ENCODE measurements at regions not wholly inside any gene's neighbourhood (a gene's known extent, or its start where the extent isn't known, plus 50 kb on each side); places are given as distances from the start of the nearest gene placed in this dataset.

GRCh38 chr15:101124731-101125451 lies 127.0 kb downstream of the CHSY1 start:
- TF ChIP-seq POLR2A (IDR thresholded peaks at IDR 0.05) (no peak), CTCF (IDR thresholded peaks at IDR 0.05) (no peak)
- H3K4me1 ChIP-seq = peaks cover 23 to 53% (median 35%) of the 10 kb centered on the region in 3 donors

GRCh38 chr15:101123222-101123910 lies 128.5 kb downstream of the CHSY1 start:
- TF ChIP-seq CTCF (IDR thresholded peaks at IDR 0.05) (no peak), POLR2A (IDR thresholded peaks at IDR 0.05) (no peak)
- no peak overlapping the region for H3K27ac ChIP-seq
- WGBS, 2 donors = 93 to 96% methylated on average over 1 of the region's 6 CpGs
- no peak overlapping the region for H3K4me3 ChIP-seq
- no peaks in the 10 kb centered on the region for H3K9me3 ChIP-seq
- no peak for DNase-seq
- intact Hi-C loops (cut with DNase I) = no loop called here
- no peaks in the 10 kb centered on the region for H3K36me3 ChIP-seq
- peaks cover 23 to 48% (median 34%) of the 10 kb centered on the region in 3 donors for H3K4me1 ChIP-seq
- no peaks in the 10 kb centered on the region for H3K27me3 ChIP-seq

More at GRCh38 chr15:101124731-101125451, 127.0 kb downstream of the CHSY1 start:
- Histone ChIP-seq H3K36me3 (no peaks in the 10 kb centered on the region), H3K27ac (no peak overlapping the region), H3K9me3 (no peaks in the 10 kb centered on the region), H3K27me3 (no peaks in the 10 kb centered on the region), H3K4me3 (no peak overlapping the region)
- 65 to 68% methylated on average over 10 of the region's 10 CpGs for WGBS, 2 donors
- intact Hi-C loops (cut with DNase I) = no loop called here
- DNase-seq = no peak

- WGBS, 2 donors = 86 to 97% methylated on average over 4 of the region's 8 CpGs
- Histone ChIP-seq H3K4me3 (no peak overlapping the region), H3K9me3 (no peaks in the 10 kb centered on the region), H3K27ac (no peak overlapping the region), H3K36me3 (no peaks in the 10 kb centered on the region), H3K4me1 (peaks cover 22 to 43% (median 28%) of the 10 kb centered on the region in 3 donors), H3K27me3 (no peaks in the 10 kb centered on the region)
- intact Hi-C loops (cut with DNase I) = no loop called here
- no peak for DNase-seq
- TF ChIP-seq POLR2A (IDR thresholded peaks at IDR 0.05) = no peak
- TF ChIP-seq CTCF (IDR thresholded peaks at IDR 0.05) = no peak
Observed at GRCh38 chr15:101122806-101123205, 129.0 kb downstream of the CHSY1 start.

GRCh38 chr15:101122266-101122665 lies 129.6 kb downstream of the CHSY1 start:
- Histone ChIP-seq H3K4me1 (peaks cover 16 to 37% (median 23%) of the 10 kb centered on the region in 3 donors), H3K27ac (peak overlapping the region in 3 of 4 donors; percentile 40 to 77 (median 64)), H3K36me3 (no peaks in the 10 kb centered on the region), H3K9me3 (no peaks in the 10 kb centered on the region), H3K27me3 (no peaks in the 10 kb centered on the region), H3K4me3 (peak overlapping the region in 1 of 4 donors; percentile 55)
- no peak for DNase-seq
- WGBS, 2 donors = 78 to 81% methylated on average over 10 to 11 of the region's 11 CpGs
- TF ChIP-seq CTCF (IDR thresholded peaks at IDR 0.05) (no peak), POLR2A (IDR thresholded peaks at IDR 0.05) (no peak)
- intact Hi-C loops (cut with DNase I) = no loop called here

- Histone ChIP-seq H3K9me3 (no peaks in the 10 kb centered on the region), H3K4me3 (peak overlapping the region; percentile 1 to 55 (median 21)), H3K36me3 (no peaks in the 10 kb centered on the region), H3K4me1 (peaks cover 10 to 31% (median 16%) of the 10 kb centered on the region in 3 donors), H3K27ac (peak overlapping the region; percentile 40 to 77 (median 52)), H3K27me3 (no peaks in the 10 kb centered on the region)
- intact Hi-C loops (cut with DNase I) = no loop called here
- 2 to 13% methylated on average over 8 to 10 of the region's 26 CpGs for WGBS, 2 donors
- DNase-seq = no peak
- TF ChIP-seq POLR2A (IDR thresholded peaks at IDR 0.05) (no peak), CTCF (IDR thresholded peaks at IDR 0.05) (peak in 1 of 6 experiments; percentile 33)
Observed at GRCh38 chr15:101121511-101122090, 130.2 kb downstream of the CHSY1 start.
